A204.1 (cell line): ENCODE measurements at regions not wholly inside any gene's neighbourhood (a gene's known extent, or its start where the extent isn't known, plus 50 kb on each side); places are given as distances from the start of the nearest gene placed in this dataset.

Experiments used
- FAIRE-seq: peaks from 2 replicates; lab custom pipeline; 2012; peaks lifted over from hg19 to GRCh38; lab: Jason Lieb, UNC

- no peak for FAIRE-seq
These were observed 53.8 kb downstream of the IER5 start for GRCh38 chr1:181142096-181142958.

GRCh38 chr1:181143102-181143859 is 54.8 kb downstream of the IER5 start:
- FAIRE-seq, result no peak

GRCh38 chr1:181144238-181144637 is 55.7 kb downstream of the IER5 start:
- no peak for FAIRE-seq

GRCh38 chr1:181148636-181149035 is 60.1 kb downstream of the IER5 start:
- no peak for FAIRE-seq

GRCh38 chr1:181149326-181150125 is 61.0 kb downstream of the IER5 start:
- no peak for FAIRE-seq

GRCh38 chr1:181150273-181150672 is 61.8 kb downstream of the IER5 start:
- FAIRE-seq, result no peak

- no peak for FAIRE-seq
These were observed 62.3 kb downstream of the IER5 start for GRCh38 chr1:181150842-181151241.

GRCh38 chr1:181151378-181152326 is 63.2 kb downstream of the IER5 start:
- no peak for FAIRE-seq

GRCh38 chr1:181152892-181153633 is 64.6 kb downstream of the IER5 start:
- FAIRE-seq, result no peak

GRCh38 chr1:181153634-181153961 is 65.1 kb downstream of the IER5 start:
- no peak for FAIRE-seq

GRCh38 chr1:181155339-181155738 is 66.8 kb downstream of the IER5 start:
- FAIRE-seq, result no peak

- no peak for FAIRE-seq
These were observed 71.1 kb downstream of the IER5 start for GRCh38 chr1:181159451-181160140.

- no peak for FAIRE-seq
These were observed 71.8 kb downstream of the IER5 start for GRCh38 chr1:181160322-181160721.

- no peak for FAIRE-seq
These were observed 72.7 kb downstream of the IER5 start for GRCh38 chr1:181160998-181161870.

- no peak for FAIRE-seq
These were observed 75.2 kb downstream of the IER5 start for GRCh38 chr1:181163662-181164061.

- FAIRE-seq, result peak; percentile 80
These were observed 78.1 kb downstream of the IER5 start for GRCh38 chr1:181166377-181167196.

- no peak for FAIRE-seq
These were observed 80.9 kb downstream of the IER5 start for GRCh38 chr1:181169281-181169865.

GRCh38 chr1:181170194-181170593 is 81.7 kb downstream of the IER5 start:
- no peak for FAIRE-seq
